ENCODE measurements at regions not wholly inside any gene's neighbourhood (a gene's known extent, or its start where the extent isn't known, plus 50 kb on each side); places are given as distances from the start of the nearest gene placed in this dataset.
"Not testable (repeated sequence)": the region's sequence is repeated elsewhere in the genome, so short reads cannot be mapped to it uniquely, and the experiment has no call there.

GRCh38 chr1:196160066-196160795 is 448.0 kb downstream of the KCNT2 start:
- DNase-seq = no peak

GRCh38 chr1:196155586-196155985 is 452.7 kb downstream of the KCNT2 start:
- DNase-seq = no peak

- no peak for DNase-seq
Measured at GRCh38 chr1:196152975-196153374, 455.3 kb downstream of the KCNT2 start.

- DNase-seq = no peak
Measured at GRCh38 chr1:196152086-196152485, 456.2 kb downstream of the KCNT2 start.

- DNase-seq = peak; percentile 71
Measured at GRCh38 chr1:196148367-196148970, 459.8 kb downstream of the KCNT2 start.

GRCh38 chr1:196147530-196147929 is 460.7 kb downstream of the KCNT2 start:
- DNase-seq = no peak

- DNase-seq = not testable (repeated sequence)
Measured at GRCh38 chr1:196145151-196145550, 463.1 kb downstream of the KCNT2 start.

GRCh38 chr1:196144588-196144987 is 463.7 kb downstream of the KCNT2 start:
- no peak for DNase-seq

GRCh38 chr1:196143602-196144342 is 464.5 kb downstream of the KCNT2 start:
- no peak for DNase-seq

- DNase-seq = peak; percentile 16
Measured at GRCh38 chr1:196142111-196142640, 466.1 kb downstream of the KCNT2 start.

- no peak for DNase-seq
Measured at GRCh38 chr1:196136396-196136795, 471.8 kb downstream of the KCNT2 start.

GRCh38 chr1:196131691-196132090 is 476.5 kb downstream of the KCNT2 start:
- DNase-seq = no peak

- no peak for DNase-seq
Measured at GRCh38 chr1:196128835-196129234, 479.4 kb downstream of the KCNT2 start.

- DNase-seq = no peak
Measured at GRCh38 chr1:196121181-196121580, 487.1 kb downstream of the KCNT2 start.

GRCh38 chr1:196115646-196116045 is 492.6 kb downstream of the KCNT2 start:
- DNase-seq = peak; percentile 58

GRCh38 chr1:196114193-196114592 is 494.0 kb downstream of the KCNT2 start:
- DNase-seq = no peak

- DNase-seq = not testable (repeated sequence)
Measured at GRCh38 chr1:196108990-196109389, 499.2 kb downstream of the KCNT2 start.

GRCh38 chr1:196105901-196106300 is 502.3 kb downstream of the KCNT2 start:
- DNase-seq = no peak

- DNase-seq = no peak
Measured at GRCh38 chr1:196102826-196103225, 505.4 kb downstream of the KCNT2 start.

- DNase-seq = no peak
Measured at GRCh38 chr1:196098000-196098399, 510.2 kb downstream of the KCNT2 start.

GRCh38 chr1:196094821-196095220 is 513.4 kb downstream of the KCNT2 start:
- DNase-seq = no peak

GRCh38 chr1:196091397-196092135 is 516.7 kb downstream of the KCNT2 start:
- no peak for DNase-seq

- DNase-seq = no peak
Measured at GRCh38 chr1:196090226-196090625, 518.0 kb downstream of the KCNT2 start.
